Body of pancreas (tissue), 4 donors: ENCODE measurements at regions not wholly inside any gene's neighbourhood (a gene's known extent, or its start where the extent isn't known, plus 50 kb on each side); places are given as distances from the start of the nearest gene placed in this dataset.

Source experiments
- ATAC-seq: fragments of 150-250 bp; one replicate; pipeline ENCODE4 v1.9.1; 2016
- DNase-seq, 4 donors: peaks; one replicate each; pipeline ENCODE4 v3.0.0-alpha.2; 2019
- H3K27ac ChIP-seq, 4 donors: fragments of 200-600 bp; sonication (generic); 1 replicate in 3 of 4; 2 replicates in 1 of 4; pipeline versions ENCODE4 v1.5.1 to v1.6.1; 2016 to 2019; ENCODE audit warnings: mild to moderate bottlenecking in 1 of 4, mixed read lengths in 1 of 4, moderate library complexity in 1 of 4
- H3K27me3 ChIP-seq, 2 donors: fragments of 200-600 bp; sonication (generic); one replicate each; pipeline ENCODE4 v1.6.0; 2016; ENCODE audit warnings: mild to moderate bottlenecking in 1 of 2
- H3K36me3 ChIP-seq, 2 donors: fragments of 200-600 bp; sonication (generic); replicated peaks in 1 of 2; 2 replicates each; pipeline ENCODE4 v1.5.1; 2016; ENCODE audit warnings: low read depth in 2 of 2; ENCODE audit not compliant: insufficient read depth in 1 of 2
- H3K4me1 ChIP-seq: fragments of 200-600 bp; sonication (generic); one replicate; pipeline ENCODE4 v1.6.0; 2016
- H3K4me3 ChIP-seq, 2 donors: fragments of 200-600 bp; sonication (generic); 1 replicate in 1 of 2; 2 replicates in 1 of 2; pipeline ENCODE4 v1.5.1; 2016 to 2019
- H3K9me3 ChIP-seq, 3 donors: fragments of 200-600 bp; sonication (generic); 1 replicate in 2 of 3; 2 replicates in 1 of 3; pipeline ENCODE4 v1.5.1; 2016
- CTCF ChIP-seq, 7 experiments: fragments of 450-650 bp in 4 of 7; fragments of 200-600 bp in 3 of 7; sonication (generic) in 3 of 7; IDR thresholded peaks; one replicate each; pipeline ENCODE4 v1.5.1; 2016 to 2019; ENCODE audit warnings: antibody characterized with exemption in 7 of 7
- POLR2A ChIP-seq, 3 donors: fragments of 450-650 bp; IDR thresholded peaks; one replicate each; pipeline ENCODE4 v1.6.1; 2016; ENCODE audit warnings: antibody characterized with exemption in 3 of 3, mild to moderate bottlenecking in 2 of 3
- WGBS, 2 donors: methylation state at CpG; one replicate each; pipeline ENCODE4 v1.1.5; 2017; 5-methylcytosine and 5-hydroxymethylcytosine counted together
- intact Hi-C: fragments of 100-400 bp; cut with DNase I; formaldehyde crosslinking; loops from one replicate; pipeline ENCODE4 v1.15.1; 2023

GRCh38 chr3:66140743-66141372 lies 79.9 kb upstream of the SLC25A26 start:
- no peak for DNase-seq
- no peak overlapping the region for H3K4me3 ChIP-seq
- WGBS, 2 donors, result 59 to 76% methylated on average over 7 of the region's 7 CpGs
- TF ChIP-seq POLR2A (IDR thresholded peaks at IDR 0.05) (no peak), CTCF (IDR thresholded peaks at IDR 0.05) (no peak)
- no peaks in the 10 kb centered on the region for H3K27me3 ChIP-seq
- H3K4me1 ChIP-seq, result no peaks in the 10 kb centered on the region
- no peak for ATAC-seq
- no peaks in the 10 kb centered on the region for H3K9me3 ChIP-seq
- intact Hi-C loops, result loop anchor here (10.0 kb wide), 1 partner anchor 366 kb away; no protein-coding TSS in a partner anchor
- no peak overlapping the region for H3K27ac ChIP-seq
- no peaks in the 10 kb centered on the region for H3K36me3 ChIP-seq

- Histone ChIP-seq H3K27me3 (no peaks in the 10 kb centered on the region), H3K36me3 (no peaks in the 10 kb centered on the region), H3K4me3 (no peak overlapping the region), H3K4me1 (no peaks in the 10 kb centered on the region), H3K9me3 (no peaks in the 10 kb centered on the region), H3K27ac (no peak overlapping the region)
- intact Hi-C loops, result loop anchor here (10.0 kb wide), 1 partner anchor 365 kb away; no protein-coding TSS in a partner anchor
- TF ChIP-seq POLR2A (IDR thresholded peaks at IDR 0.05) (no peak), CTCF (IDR thresholded peaks at IDR 0.05) (no peak)
- ATAC-seq (no peak), DNase-seq (no peak)
- WGBS, 2 donors, result 49 to 85% methylated on average over 2 of the region's 2 CpGs
Measured at GRCh38 chr3:66140106-66140505, 80.7 kb upstream of the SLC25A26 start.

- intact Hi-C loops, result no loop called here
- H3K27ac ChIP-seq, result no peak overlapping the region
- H3K9me3 ChIP-seq, result no peaks in the 10 kb centered on the region
- no peak for ATAC-seq
- H3K27me3 ChIP-seq, result no peaks in the 10 kb centered on the region
- no peak overlapping the region for H3K4me3 ChIP-seq
- TF ChIP-seq POLR2A (IDR thresholded peaks at IDR 0.05) (no peak), CTCF (IDR thresholded peaks at IDR 0.05) (no peak)
- H3K4me1 ChIP-seq, result no peaks in the 10 kb centered on the region
- DNase-seq, result no peak
- 56 to 62% methylated on average over 5 of the region's 5 CpGs for WGBS, 2 donors
- H3K36me3 ChIP-seq, result no peaks in the 10 kb centered on the region
Measured at GRCh38 chr3:66139415-66139814, 81.4 kb upstream of the SLC25A26 start.

GRCh38 chr3:66138336-66139313 lies 82.2 kb upstream of the SLC25A26 start:
- Histone ChIP-seq H3K36me3 (no peaks in the 10 kb centered on the region), H3K4me3 (no peak overlapping the region), H3K27me3 (no peaks in the 10 kb centered on the region), H3K4me1 (peaks cover 1% of the 10 kb centered on the region), H3K27ac (no peak overlapping the region), H3K9me3 (no peaks in the 10 kb centered on the region)
- DNase-seq (peak; percentile 60 to 73 (median 63)), ATAC-seq (peak; percentile 86)
- no peak for TF ChIP-seq POLR2A (IDR thresholded peaks at IDR 0.05)
- peak; percentile 53 to 84 (median 76) for TF ChIP-seq CTCF (IDR thresholded peaks at IDR 0.05)
- 15% methylated on average over 6 of the region's 6 CpGs for WGBS, 2 donors
- intact Hi-C loops, result no loop called here
